DND-41 (cell line): ENCODE measurements at regions not wholly inside any gene's neighbourhood (a gene's known extent, or its start where the extent isn't known, plus 50 kb on each side); places are given as distances from the start of the nearest gene placed in this dataset.

Experiments
- ATAC-seq: fragments of 200-7000 bp; cut with Tn5 transposase; 3 replicates; pipeline ENCODE4 v1.9.1; 2021; ENCODE audit warnings: low read depth; ENCODE audit not compliant: insufficient read depth
- DNase-seq: peaks from one replicate; pipeline ENCODE4 v3.0.0-alpha.2; 2020
- H2AFZ ChIP-seq: 2 replicates; pipeline ENCODE4 v1.6.0; 2012; ENCODE audit warnings: low read depth, low read length
- H3K27ac ChIP-seq: 2 replicates; pipeline ENCODE4 v1.5.1; 2012; ENCODE audit warnings: low read length, inconsistent platforms
- H3K27me3 ChIP-seq: fragments of 200-600 bp; sonication (generic); 2 replicates; pipeline ENCODE4 v1.6.0; 2012; ENCODE audit warnings: low read length, mild to moderate bottlenecking, inconsistent platforms; ENCODE audit not compliant: insufficient read depth, poor library complexity
- H3K36me3 ChIP-seq: 2 replicates; pipeline ENCODE4 v1.5.1; 2012; ENCODE audit warnings: low read length, inconsistent platforms; ENCODE audit not compliant: insufficient read depth
- H3K4me1 ChIP-seq: 2 replicates; pipeline ENCODE4 v1.5.1; 2012; ENCODE audit warnings: mild to moderate bottlenecking, low read length; ENCODE audit not compliant: insufficient read depth
- H3K4me2 ChIP-seq: 2 replicates; pipeline ENCODE4 v1.6.0; 2012; ENCODE audit warnings: mild to moderate bottlenecking, moderate library complexity, low read length, inconsistent platforms; ENCODE audit not compliant: insufficient read depth
- H3K4me3 ChIP-seq, 2 experiments: fragments of 200-600 bp in 1 of 2; shearing (Covaris generic) in 1 of 2; 2 replicates each; pipeline ENCODE4 v1.5.1; 2012 to 2016; ENCODE audit warnings: inconsistent platforms in 2 of 2, low read length in 2 of 2, mild to moderate bottlenecking in 2 of 2, low read depth in 1 of 2, moderate library complexity in 1 of 2
- H3K79me2 ChIP-seq: 2 replicates; pipeline ENCODE4 v1.6.0; 2012; ENCODE audit warnings: low read length, inconsistent platforms; ENCODE audit not compliant: insufficient read depth
- H3K9ac ChIP-seq: 2 replicates; pipeline ENCODE4 v1.6.0; 2012; ENCODE audit warnings: low read depth, mild to moderate bottlenecking, inconsistent platforms, low read length, moderate library complexity
- H3K9me3 ChIP-seq: 2 replicates; pipeline ENCODE4 v1.5.1; 2012; ENCODE audit warnings: low read length, moderate library complexity, mild to moderate bottlenecking, inconsistent platforms; ENCODE audit not compliant: insufficient read depth, severe bottlenecking
- H4K20me1 ChIP-seq: 2 replicates; pipeline ENCODE4 v1.6.0; 2012; ENCODE audit warnings: low read length; ENCODE audit not compliant: insufficient read depth
- EZH2 ChIP-seq: IDR thresholded peaks from 3 replicates; pipeline ENCODE4 v1.6.1; 2012; ENCODE audit warnings: borderline replicate concordance, low read depth, mild to moderate bottlenecking, moderate library complexity, low read length, inconsistent platforms; ENCODE audit not compliant: severe bottlenecking
- TF ChIP-seq, protein P1 (sequence below): IDR thresholded peaks from 2 replicates; pipeline ENCODE4 v1.5.1; 2012; ENCODE audit warnings: borderline replicate concordance, low read length, moderate library complexity, mild to moderate bottlenecking; ENCODE audit not compliant: poor library complexity, severe bottlenecking; ENCODE audit errors: extremely low read depth

DNA sequence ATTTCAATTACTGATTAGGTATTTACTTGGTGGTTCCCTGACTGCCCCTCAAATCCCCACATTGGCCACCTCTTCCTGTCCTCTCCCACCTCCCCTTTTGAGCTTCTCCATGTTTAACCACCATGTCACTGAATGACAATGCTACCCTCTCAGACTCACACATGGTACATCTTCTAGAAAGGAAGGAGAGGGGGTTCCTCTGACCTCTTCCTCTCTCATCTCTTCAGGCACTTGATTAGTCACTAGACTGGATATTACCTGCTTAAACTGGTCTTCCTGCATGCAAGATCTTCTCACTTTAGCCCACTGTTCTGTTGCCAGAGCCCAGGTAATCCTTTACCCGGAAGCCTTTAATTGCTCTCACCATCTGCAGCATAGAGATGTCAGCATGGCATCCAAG lies 64.9 kb downstream of the DIPK2A start:
- Histone ChIP-seq H3K9ac (no peak overlapping the region), H3K4me3 (no peak overlapping the region), H3K27me3 (peaks cover 3% of the 10 kb centered on the region), H3K36me3 (no peaks in the 10 kb centered on the region), H3K9me3 (no peaks in the 10 kb centered on the region), H2AFZ (no peak overlapping the region), H3K27ac (no peak overlapping the region), H4K20me1 (no peaks in the 10 kb centered on the region), H3K4me1 (no peaks in the 10 kb centered on the region), H3K79me2 (no peaks in the 10 kb centered on the region), H3K4me2 (no peak overlapping the region)
- no peak for DNase-seq
- no peak for ATAC-seq
- TF ChIP-seq EZH2, result no peak
- TF ChIP-seq, protein P1, sequence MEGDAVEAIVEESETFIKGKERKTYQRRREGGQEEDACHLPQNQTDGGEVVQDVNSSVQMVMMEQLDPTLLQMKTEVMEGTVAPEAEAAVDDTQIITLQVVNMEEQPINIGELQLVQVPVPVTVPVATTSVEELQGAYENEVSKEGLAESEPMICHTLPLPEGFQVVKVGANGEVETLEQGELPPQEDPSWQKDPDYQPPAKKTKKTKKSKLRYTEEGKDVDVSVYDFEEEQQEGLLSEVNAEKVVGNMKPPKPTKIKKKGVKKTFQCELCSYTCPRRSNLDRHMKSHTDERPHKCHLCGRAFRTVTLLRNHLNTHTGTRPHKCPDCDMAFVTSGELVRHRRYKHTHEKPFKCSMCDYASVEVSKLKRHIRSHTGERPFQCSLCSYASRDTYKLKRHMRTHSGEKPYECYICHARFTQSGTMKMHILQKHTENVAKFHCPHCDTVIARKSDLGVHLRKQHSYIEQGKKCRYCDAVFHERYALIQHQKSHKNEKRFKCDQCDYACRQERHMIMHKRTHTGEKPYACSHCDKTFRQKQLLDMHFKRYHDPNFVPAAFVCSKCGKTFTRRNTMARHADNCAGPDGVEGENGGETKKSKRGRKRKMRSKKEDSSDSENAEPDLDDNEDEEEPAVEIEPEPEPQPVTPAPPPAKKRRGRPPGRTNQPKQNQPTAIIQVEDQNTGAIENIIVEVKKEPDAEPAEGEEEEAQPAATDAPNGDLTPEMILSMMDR, result no peak

DNA sequence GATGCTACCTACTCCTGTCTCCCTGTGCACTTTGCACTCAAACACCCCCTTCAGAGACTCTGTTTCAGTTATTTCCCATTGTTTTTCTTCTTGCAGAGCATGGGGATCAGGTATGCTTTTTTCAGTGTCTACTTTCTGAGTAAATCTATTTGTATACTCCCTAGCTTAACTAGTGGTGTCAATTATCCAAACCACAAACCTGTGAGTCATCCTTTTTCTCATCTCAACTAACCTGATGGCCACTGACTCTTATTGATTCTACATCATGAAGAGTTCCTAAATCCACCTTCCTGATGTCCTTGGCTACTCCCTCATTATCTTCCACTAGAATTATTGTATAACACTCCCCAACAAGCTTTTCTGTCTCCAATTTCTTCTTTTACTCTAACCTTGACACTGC lies 68.0 kb downstream of the DIPK2A start:
- Histone ChIP-seq H4K20me1 (no peaks in the 10 kb centered on the region), H3K4me2 (no peak overlapping the region), H3K36me3 (no peaks in the 10 kb centered on the region), H2AFZ (no peak overlapping the region), H3K9me3 (no peaks in the 10 kb centered on the region), H3K79me2 (no peaks in the 10 kb centered on the region), H3K27ac (no peak overlapping the region), H3K4me3 (no peak overlapping the region), H3K27me3 (no peaks in the 10 kb centered on the region), H3K9ac (no peak overlapping the region), H3K4me1 (no peaks in the 10 kb centered on the region)
- ATAC-seq (no peak), DNase-seq (no peak)
- no peak for TF ChIP-seq EZH2
- TF ChIP-seq, protein P1, result no peak

DNA sequence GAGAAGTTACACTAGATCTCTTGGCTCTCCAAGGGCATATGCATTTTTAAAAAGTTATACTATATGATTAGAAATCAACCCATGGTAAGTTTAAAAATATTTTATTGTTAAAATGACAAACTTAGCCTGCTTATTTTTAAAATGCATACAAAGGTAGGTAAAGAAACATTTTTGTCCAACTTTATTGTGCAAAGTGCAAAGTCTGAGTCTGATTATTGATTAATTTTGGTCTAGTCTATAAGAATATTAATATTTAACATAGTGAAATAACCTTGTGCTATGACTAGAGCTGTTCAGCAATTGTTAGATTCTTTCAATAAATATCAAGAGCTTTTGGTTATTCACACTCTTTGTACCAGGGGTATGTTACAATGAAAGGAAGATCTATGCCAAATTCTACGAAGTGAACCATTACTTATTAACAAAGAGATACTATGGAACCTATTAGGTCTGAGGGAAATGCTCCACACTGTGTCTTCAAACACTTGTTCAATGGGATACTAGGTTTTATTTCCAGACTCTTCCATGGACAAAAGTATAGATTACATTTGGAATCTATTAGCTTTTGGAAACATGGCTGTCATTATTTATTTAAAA lies 70.4 kb downstream of the DIPK2A start:
- Histone ChIP-seq H3K4me2 (no peak overlapping the region), H4K20me1 (no peaks in the 10 kb centered on the region), H3K36me3 (no peaks in the 10 kb centered on the region), H3K9me3 (no peaks in the 10 kb centered on the region), H2AFZ (no peak overlapping the region), H3K4me3 (no peak overlapping the region), H3K27me3 (no peaks in the 10 kb centered on the region), H3K27ac (no peak overlapping the region), H3K4me1 (no peaks in the 10 kb centered on the region), H3K9ac (no peak overlapping the region), H3K79me2 (no peaks in the 10 kb centered on the region)
- no peak for TF ChIP-seq EZH2
- TF ChIP-seq, protein P1, result no peak
- DNase-seq, result no peak
- no peak for ATAC-seq

DNA sequence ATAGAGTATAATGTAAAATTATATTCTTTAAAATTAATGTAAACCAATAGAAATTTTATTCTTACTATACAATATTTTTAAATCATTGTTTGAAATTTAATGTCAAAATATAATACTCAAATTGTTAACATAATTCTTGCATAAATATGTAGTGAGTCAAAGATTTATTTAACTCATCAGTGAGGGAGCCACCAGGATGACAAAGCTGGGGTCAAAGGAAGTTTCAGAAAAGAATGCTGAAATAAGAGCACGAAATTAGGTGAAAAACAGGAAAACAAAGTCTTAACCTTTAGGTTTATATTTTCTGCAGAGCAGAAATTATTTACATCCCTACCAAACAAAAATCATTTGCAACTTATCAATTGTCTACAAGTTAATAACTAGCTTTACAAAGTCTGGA lies 74.1 kb downstream of the DIPK2A start:
- H4K20me1 ChIP-seq, result no peaks in the 10 kb centered on the region
- no peaks in the 10 kb centered on the region for H3K27me3 ChIP-seq
- no peak overlapping the region for H3K4me3 ChIP-seq
- no peak overlapping the region for H3K9ac ChIP-seq
- no peak overlapping the region for H3K4me2 ChIP-seq
- ATAC-seq (no peak), DNase-seq (no peak)
- TF ChIP-seq, protein P1, result no peak
- no peak for TF ChIP-seq EZH2
- no peaks in the 10 kb centered on the region for H3K36me3 ChIP-seq
- H3K27ac ChIP-seq, result no peak overlapping the region
- no peak overlapping the region for H2AFZ ChIP-seq
- H3K9me3 ChIP-seq, result no peaks in the 10 kb centered on the region
- no peaks in the 10 kb centered on the region for H3K4me1 ChIP-seq
- H3K79me2 ChIP-seq, result no peaks in the 10 kb centered on the region
